Renal cortex interstitium (tissue), 11 donors: ENCODE measurements at regions not wholly inside any gene's neighbourhood (a gene's known extent, or its start where the extent isn't known, plus 50 kb on each side); places are given as distances from the start of the nearest gene placed in this dataset.
"Not testable (repeated sequence)": the region's sequence is repeated elsewhere in the genome, so short reads cannot be mapped to it uniquely, and the experiment has no call there.

Source experiments
- DNase-seq, 11 donors: peaks; one replicate each; pipeline ENCODE4 v3.0.0-alpha.2; 2013; ENCODE audit warnings: low read depth in 9 of 11, low spot score in 4 of 11; ENCODE audit errors: extremely low read depth in 1 of 11

DNA sequence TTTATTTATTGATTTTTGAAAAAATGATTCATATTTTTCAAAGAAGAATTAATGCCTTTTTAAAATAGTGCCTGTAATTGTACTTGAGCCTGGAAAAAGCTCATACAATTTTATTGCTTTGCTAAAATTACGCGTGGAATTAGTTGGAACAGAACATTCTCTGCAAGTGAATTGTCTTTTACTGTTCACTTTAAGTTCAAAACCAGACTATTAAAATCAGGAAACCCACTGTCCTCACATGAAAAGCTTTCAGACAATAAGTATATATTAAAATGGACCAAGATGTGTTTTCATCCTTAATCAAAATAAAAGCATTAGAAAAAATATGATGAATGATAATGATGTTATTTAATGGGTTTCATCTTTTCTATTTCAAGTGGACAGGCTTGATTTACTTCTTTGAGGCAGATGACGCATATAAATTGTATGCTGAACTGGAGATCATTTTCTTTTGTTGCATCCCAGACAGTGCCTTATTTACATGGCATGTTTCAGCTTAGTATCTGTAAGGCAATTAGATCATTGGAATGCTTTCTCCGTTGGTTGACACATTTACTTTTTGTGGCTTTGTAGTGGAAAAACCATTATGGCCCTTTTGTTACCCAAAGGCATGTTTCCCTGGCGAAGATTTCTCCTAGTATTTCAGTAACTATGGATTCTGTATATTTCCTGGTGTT lies 299.0 kb upstream of the MAGEC2 start:
- no peak for DNase-seq

DNA sequence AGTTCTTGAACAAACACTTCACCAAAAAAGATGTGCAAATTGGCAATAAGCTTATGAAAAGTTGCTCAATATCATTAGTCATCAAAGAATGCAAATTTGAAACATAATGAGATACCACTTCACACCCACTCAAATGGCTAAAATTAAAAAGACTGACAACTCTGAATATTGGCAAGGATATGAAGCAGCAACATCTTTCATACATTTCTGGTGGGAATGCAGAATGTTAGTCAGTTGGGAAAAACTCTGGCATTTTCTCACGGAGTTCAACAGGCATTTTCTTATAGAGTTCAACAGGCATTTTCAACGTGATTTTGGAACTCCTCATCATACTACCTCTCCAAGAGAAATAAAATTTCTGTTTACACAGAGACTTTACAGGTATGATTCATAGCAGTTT lies 297.4 kb upstream of the MAGEC2 start:
- no peak for DNase-seq

DNA sequence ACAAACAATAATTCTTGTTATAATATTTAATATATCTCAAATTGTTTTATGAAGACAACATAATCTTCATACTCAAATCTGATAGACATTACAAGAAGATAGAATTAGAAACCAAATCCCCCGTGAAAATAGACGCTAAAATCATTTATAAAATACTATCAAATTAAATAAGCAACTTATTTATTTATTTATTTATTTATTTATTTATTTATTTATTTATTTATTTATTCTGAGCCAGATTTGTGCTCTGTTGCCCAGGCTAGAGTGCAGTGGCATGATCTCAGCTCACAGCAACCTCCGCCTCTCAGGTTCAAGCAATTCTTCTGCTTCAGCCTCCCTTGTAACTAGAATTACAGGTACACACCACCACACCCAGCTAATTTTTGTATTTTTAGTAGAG lies 294.9 kb upstream of the MAGEC2 start:
- no peak for DNase-seq

DNA sequence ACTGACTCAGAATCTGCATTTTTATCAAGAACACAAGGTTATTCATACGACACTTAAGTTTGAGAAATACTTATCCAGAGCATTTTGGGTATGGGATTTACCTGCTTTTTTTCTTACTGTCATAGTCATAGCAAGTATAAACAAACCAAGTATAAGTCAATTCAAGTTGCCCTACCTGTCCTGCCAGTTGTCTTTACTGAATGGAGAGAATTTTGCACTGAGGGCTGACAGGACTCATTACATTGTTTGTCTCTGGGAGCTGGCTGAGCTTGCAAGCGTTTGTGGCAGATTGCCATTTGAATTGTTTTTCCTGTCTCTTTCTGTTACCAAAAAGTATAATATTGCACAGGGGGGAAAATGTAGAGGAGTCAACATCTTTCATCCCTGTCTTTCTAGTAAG lies 278.9 kb upstream of the MAGEC2 start:
- DNase-seq = no peak

DNA sequence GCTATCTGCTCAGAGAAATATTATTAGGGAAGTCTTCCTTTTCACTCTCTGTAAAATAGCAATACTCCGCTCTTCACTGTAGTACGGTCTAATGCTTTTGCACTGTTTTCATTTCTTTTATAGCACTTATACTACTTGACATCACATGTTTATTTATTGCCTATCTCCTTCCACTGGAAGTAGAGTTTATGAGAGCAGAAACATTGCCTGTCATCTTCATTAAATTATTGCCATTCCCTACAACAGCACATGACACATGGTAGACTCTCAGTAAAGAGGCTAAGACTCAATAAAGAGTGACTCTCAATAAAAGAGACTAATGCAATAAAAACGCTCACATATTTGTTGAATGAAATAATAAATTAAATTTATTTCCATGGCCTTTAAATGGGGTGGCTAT lies 241.3 kb upstream of the MAGEC2 start:
- peak in 6 of 11 donors; percentile 4 to 25 (median 16) for DNase-seq

DNA sequence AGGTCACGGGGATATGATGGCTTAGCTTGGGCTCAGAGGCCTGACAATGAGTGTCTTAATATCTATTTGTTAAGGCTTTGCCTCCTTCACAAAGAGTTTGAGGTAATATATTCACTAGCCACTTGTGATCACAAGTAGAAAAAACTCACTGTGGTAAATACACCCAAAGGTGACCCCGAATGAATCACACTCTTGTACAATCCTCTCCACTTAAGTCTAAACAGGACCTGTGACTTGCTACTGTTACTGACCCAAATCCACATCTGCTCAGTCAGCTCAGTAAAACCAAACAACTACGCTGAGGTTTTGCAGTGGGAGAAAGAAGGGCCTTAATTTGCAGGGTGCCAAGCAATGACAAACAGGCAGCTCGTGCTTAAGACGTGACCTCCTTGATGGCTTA lies 223.8 kb upstream of the MAGEC2 start:
- DNase-seq = no peak

DNA sequence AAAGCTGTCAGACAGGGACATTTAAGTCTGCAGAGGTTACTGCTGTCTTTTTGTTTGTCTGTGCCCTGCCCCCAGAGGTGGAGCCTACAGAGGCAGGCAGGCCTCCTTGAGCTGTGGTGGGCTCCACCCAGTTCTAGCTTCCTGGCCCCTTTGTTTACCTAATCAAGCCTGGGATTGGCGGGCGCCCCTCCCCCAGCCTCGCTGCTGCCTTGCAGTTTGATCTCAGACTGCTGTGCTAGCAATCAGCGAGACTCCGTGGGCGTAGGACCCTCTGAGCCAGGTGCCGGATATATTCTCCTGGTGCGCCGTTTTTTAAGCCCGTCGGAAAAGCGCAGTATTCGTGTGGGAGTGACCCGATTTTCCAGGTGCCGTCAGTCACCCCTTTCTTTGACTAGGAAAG lies 185.9 kb upstream of the MAGEC2 start:
- DNase-seq = not testable (repeated sequence)

DNA sequence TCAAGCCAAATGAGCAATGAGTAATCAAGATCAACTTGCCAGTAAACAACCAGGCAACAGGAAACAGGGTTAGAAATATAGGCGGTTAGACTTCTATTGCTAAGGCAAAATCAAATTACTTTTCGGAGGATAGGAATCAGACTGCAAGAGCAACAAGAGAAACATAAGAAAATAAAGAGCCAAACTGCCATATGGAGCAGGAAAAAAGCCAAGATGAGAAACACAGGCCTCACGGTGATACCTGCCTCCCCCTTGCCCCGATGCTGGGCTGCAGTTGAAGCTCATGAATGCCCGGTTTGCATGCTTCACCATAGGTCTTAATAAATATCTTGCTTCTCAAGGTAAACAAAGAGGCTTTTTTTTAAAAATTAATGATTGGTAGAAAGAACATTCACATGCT lies 158.4 kb upstream of the MAGEC2 start:
- DNase-seq = no peak

DNA sequence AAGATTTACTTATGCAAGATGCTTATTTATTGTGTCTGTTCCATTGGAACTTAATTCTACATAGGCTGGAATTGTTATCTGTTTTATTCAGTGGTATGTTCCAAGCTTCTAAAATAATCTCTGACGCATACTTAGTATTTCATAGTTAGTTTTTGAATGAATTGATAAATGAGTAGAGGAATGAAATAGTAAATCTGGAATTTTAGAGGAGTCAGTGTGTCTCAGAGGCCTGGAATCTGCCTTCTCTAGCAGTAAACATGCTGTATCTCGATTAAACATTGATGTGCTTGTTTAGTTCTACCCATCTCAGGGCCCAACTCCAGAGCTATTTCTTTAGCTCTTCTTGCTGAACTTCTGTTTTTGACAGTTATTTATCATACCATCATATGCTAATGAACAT lies 154.2 kb upstream of the MAGEC2 start:
- no peak for DNase-seq

DNA sequence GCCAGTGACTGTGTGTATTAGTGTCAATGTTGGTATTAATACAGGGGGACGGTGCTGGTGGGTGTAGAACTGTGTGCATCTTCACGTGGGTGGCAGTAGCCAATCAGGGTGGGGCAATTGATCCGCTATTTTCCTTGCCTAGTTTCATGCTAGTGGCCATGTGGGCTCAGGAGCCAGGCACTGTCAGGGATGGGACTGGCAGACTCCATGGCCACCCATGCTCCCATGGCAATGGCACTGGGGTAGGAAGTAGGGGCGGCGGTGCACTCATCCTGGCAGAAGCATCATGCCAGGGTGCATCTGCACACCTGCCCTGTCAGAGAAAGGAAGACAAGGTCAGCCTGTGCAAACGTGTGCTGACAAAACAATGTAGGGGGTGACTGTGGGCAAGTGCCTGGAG lies 122.1 kb upstream of the MAGEC2 start:
- DNase-seq = no peak

DNA sequence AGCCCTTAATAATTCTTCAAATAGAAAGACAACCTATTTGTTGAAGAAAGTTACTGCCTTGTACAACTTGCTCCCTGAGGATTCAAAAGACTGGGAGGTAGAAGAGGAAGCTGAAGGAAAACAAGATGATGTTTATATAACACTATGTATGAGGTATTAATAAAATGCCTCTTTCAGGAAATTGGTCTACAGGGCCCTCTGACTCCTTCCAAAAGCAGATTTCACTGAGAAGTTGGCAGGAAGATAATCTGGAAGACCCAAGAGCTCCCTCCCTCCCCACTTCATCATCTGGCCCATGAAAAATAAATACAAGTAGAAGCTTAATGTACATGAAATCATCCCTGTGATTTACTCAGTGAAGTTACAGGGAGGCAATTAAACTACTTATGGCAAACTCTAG lies 107.5 kb upstream of the MAGEC2 start:
- DNase-seq = no peak

DNA sequence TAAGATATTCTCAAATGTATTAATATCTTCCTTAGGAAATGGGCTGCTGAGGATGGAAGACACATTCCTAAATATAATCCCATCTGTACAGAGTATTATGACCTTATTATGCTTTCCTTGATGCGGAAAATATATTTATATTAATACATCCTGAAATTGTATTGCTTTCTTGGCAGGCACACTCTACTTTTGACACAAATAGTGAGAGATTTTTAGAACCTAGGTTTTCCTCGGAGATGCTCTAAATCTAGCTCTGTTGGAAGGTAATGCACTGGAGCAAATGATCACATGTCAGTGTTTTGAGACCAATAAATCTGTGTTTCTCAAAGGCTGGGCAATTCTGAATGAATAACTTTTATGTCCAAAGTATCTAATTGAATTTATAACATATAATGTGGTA lies 94.3 kb upstream of the MAGEC2 start:
- no peak for DNase-seq

DNA sequence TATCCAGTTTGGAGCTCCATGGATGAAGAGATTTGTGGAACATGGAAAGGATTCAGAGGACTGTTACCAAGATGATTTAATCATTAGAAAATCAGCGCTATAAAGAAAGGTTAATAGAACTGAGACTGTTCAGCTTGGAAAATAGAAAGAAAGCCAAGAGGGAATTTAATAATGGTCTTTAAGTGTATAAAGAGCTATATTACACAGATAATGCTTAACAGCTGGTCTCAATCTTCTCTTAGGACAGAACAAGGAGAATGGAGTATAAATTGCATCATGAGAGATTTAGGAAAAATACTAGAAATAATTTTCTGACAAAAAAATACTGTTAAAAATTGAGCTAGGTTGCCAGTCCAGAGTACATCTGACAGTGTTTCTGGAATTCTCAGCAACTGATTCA lies 91.3 kb upstream of the MAGEC2 start:
- peak in 5 of 11 donors; percentile 0 to 8 (median 6) for DNase-seq

DNA sequence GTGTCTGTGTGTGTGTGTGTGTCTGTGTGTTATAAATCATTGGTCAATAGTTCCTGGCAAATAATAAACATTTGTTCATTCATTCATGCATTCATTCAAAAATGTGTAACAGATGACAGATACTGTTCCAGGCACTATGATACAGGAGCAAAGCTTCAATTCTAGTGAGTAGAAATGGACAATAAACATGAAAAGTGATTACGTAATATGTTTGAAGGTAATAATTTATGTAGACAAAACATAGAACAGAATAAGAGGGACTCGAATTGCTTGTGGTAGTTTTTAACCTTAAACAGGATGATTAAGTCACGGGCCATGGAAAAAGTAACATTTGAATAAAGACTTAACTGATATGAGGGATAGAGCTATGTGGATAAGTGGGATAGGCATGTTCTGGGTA lies 90.1 kb upstream of the MAGEC2 start:
- no peak for DNase-seq

DNA sequence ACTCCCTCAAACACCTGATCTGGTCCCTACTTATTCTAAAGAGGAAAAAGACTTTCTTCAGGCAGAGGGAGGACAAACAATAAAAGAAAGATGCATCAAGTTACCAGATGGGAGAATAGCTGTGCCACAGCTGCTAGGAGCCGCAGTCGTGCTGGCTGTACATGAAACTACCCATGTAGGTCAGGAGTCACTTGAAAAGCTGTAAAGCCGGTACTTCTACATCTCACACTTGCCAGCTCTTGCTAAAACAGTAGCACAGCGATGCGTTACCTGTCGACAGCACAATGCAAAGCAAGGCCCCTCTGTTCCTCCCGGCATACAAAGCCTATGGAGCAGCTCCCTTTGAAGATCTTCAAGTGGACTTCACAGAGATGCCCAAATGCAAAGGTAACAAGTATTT lies 65.1 kb upstream of the MAGEC2 start:
- DNase-seq = peak in 1 of 11 donors; percentile 2

DNA sequence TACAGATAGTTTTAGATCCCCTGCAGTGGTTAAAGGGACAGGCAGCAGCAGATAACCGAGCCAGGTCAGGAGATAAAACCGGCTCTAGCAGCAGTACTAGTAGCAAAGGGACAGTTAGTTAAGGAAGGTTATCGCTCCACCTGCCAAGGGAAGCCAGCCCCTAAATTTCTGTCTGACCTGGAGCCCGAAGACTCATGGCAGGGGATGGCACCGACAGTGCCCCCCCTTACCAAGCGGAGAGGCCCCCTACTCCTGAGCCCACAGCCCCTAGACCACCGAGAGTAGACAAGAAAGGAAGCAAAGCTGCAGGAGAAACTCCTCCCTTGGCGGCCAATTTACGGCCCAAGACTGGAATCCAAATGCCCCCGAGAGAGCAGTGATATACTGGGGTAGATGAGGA lies 61.3 kb upstream of the MAGEC2 start:
- no peak for DNase-seq

DNA sequence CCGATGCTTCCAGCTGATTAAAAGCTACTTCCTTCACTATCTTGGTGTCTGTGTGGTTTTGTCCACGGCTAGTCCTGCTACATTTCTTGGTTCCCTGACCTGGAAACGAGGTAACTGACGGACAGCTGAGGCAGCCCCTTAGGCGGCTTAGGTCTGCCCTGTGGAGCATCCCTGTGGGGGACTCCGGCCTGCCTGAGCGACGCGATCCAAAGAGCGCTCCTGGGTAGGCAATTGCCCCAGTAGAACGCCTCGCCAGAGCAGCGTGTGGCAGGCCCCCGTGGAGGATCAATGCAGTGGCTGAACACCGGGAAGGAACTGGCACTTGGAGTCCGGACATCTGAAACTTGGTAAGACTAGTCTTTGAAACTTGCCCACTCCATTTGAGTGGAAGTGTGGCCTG lies 60.5 kb upstream of the MAGEC2 start:
- not testable (repeated sequence) for DNase-seq

DNA sequence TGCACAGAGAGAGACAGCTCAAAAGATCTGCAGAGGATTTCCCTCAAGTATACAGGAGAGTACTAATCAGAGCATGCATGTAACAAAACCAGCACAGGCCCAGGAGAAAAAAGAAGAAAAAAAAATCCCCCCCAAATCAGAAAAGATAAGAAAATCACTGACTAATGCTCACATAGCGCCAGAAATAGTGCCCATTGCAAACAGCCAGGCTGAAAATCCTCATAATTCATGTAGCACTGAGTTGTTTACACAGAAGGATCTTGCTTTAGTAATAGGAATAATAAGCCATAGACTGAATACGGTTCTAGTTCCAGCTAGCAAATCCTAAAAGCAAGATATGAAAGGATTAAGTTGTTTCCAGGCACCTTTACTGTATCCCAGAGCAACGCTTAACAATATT lies 51.8 kb upstream of the MAGEC2 start:
- DNase-seq = no peak
